PFSK-1 (cell line): ENCODE measurements at regions not wholly inside any gene's neighbourhood (a gene's known extent, or its start where the extent isn't known, plus 50 kb on each side); places are given as distances from the start of the nearest gene placed in this dataset.

Source experiments
- POLR2AphosphoS5 ChIP-seq: IDR thresholded peaks from 2 replicates; pipeline ENCODE4 v1.6.1; 2012; ENCODE audit warnings: low read depth, mild to moderate bottlenecking, control low read depth, low read length, moderate library complexity
- REST ChIP-seq, 2 experiments: IDR thresholded peaks; 2 replicates each; pipeline versions ENCODE4 v1.6.1 to v1.8.0; 2011 to 2012; ENCODE audit warnings: low read depth in 2 of 2, low read length in 2 of 2, control low read depth in 1 of 2, inconsistent platforms in 1 of 2, mild to moderate bottlenecking in 1 of 2, moderate library complexity in 1 of 2; ENCODE audit not compliant: insufficient read depth in 1 of 2
- SIN3A ChIP-seq: IDR thresholded peaks from 2 replicates; pipeline ENCODE4 v1.6.1; 2012; ENCODE audit warnings: mild to moderate bottlenecking, low read length, moderate library complexity, borderline replicate concordance; ENCODE audit not compliant: insufficient read depth

- TF ChIP-seq REST (IDR thresholded peaks at IDR 0.05; ENCODE audit: insufficient read depth in 1 of 2, low read depth in 2 of 2, low read length in 2 of 2) (no peak), POLR2AphosphoS5 (no peak), SIN3A (no peak)
These were observed 128.7 kb upstream of the NAMPT start for GRCh38 chr7:106413446-106413845.
